ENCODE measurements at regions not wholly inside any gene's neighbourhood (a gene's known extent, or its start where the extent isn't known, plus 50 kb on each side); places are given as distances from the start of the nearest gene placed in this dataset.
A peak's percentile ranks its signal among the peaks of the same experiment; 100 is the strongest.

DNA sequence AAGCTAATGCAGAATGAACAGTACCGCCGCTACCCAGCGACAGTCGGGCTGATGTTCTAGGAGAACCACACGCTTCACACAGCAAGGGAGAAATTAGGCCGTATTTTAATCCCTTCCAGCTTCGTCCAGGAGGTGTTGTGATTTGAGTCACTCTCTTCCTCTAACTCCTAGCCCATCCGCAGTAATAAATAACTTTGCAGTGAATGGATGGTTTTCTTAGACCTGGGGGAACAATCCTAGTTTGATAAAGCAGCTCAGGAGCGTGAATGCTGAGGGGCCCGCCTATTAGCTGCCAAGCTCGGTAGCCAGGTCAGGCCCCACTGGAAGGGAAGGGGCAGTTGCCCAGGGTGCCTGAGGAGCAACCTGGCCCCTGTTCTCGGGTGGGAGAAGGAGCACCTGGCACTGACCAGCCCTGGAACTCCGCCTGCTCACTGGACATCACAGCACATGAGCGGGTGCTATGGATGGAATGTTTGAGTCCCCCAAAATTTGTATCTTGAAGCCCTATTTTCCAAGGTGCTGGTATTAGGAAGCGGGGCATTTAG is 146.0 kb upstream of the AFDN start:
- TF ChIP-seq, protein P1, sequence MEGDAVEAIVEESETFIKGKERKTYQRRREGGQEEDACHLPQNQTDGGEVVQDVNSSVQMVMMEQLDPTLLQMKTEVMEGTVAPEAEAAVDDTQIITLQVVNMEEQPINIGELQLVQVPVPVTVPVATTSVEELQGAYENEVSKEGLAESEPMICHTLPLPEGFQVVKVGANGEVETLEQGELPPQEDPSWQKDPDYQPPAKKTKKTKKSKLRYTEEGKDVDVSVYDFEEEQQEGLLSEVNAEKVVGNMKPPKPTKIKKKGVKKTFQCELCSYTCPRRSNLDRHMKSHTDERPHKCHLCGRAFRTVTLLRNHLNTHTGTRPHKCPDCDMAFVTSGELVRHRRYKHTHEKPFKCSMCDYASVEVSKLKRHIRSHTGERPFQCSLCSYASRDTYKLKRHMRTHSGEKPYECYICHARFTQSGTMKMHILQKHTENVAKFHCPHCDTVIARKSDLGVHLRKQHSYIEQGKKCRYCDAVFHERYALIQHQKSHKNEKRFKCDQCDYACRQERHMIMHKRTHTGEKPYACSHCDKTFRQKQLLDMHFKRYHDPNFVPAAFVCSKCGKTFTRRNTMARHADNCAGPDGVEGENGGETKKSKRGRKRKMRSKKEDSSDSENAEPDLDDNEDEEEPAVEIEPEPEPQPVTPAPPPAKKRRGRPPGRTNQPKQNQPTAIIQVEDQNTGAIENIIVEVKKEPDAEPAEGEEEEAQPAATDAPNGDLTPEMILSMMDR (conservative IDR thresholded peaks at IDR 0.05) = no peak
- H3K9me3 Mint-ChIP-seq = no peaks in the 10 kb centered on the region
- no peak overlapping the region for H3K27ac Mint-ChIP-seq (ENCODE audit: unreplicated experiment)
- H3K27me3 Mint-ChIP-seq (ENCODE audit: low read depth) = peaks cover 58% of the 10 kb centered on the region
- no peaks in the 10 kb centered on the region for H3K36me3 Mint-ChIP-seq (ENCODE audit: low read depth)
- peak overlapping the region; percentile 22 for H3K4me3 Mint-ChIP-seq
- peaks cover 91% of the 10 kb centered on the region for H3K4me1 Mint-ChIP-seq
- no peak for DNase-seq (ENCODE audit: low read depth, low spot score)

DNA sequence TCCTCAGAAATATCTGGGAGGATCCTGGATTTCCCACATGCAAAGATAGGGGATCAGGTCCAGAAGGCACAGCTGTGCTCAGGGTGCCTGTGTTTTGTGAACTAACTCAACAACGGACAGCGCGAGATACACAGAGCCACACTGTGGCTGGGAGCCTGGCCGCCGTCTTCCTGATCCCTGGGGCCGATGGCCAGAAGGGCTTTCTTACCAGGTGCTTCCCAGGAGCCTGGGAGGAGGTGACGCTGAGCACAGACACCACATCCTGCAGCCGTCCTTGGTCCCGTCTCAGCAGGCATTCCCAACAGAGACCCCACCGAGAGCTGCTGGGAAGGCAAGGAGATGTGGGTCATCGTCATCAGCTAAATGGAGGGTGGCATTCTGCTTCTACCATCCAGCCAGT is 144.6 kb upstream of the AFDN start:
- H3K4me1 Mint-ChIP-seq = peaks cover 87% of the 10 kb centered on the region
- H3K36me3 Mint-ChIP-seq (ENCODE audit: low read depth) = no peaks in the 10 kb centered on the region
- peaks cover 66% of the 10 kb centered on the region for H3K27me3 Mint-ChIP-seq (ENCODE audit: low read depth)
- no peaks in the 10 kb centered on the region for H3K9me3 Mint-ChIP-seq
- H3K4me3 Mint-ChIP-seq = no peak overlapping the region
- H3K27ac Mint-ChIP-seq (ENCODE audit: unreplicated experiment) = no peak overlapping the region
- no peak for DNase-seq (ENCODE audit: low read depth, low spot score)
- TF ChIP-seq, protein P1 (conservative IDR thresholded peaks at IDR 0.05) = no peak

DNA sequence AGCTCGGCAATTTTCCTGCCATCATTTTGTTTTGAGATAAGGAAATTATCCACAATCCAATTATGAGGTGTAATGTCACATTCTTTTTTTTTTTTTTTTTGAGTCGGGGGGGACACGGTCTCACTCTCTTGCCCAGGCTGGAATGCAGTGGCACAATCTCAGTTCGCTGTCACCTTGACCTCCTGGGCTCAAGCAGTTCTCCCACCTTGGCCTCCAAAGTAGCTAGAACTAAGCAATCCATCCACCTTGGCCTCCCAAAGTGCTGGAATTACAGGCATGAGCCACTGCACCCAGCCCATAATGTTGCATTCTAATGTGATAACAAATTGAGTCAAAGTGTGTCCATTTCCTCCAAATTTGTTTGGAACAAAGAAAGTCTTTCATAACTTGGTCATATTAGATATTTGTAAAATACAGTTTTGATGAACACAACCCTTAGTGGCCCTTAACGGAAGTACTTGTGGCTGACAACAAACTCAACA is 144.1 kb upstream of the AFDN start:
- Mint-ChIP-seq H3K4me1 (peaks cover 86% of the 10 kb centered on the region), H3K36me3 (ENCODE audit: low read depth) (no peaks in the 10 kb centered on the region), H3K27me3 (ENCODE audit: low read depth) (peaks cover 69% of the 10 kb centered on the region), H3K27ac (ENCODE audit: unreplicated experiment) (peak overlapping the region; percentile 96), H3K4me3 (peak overlapping the region; percentile 81), H3K9me3 (no peaks in the 10 kb centered on the region)
- no peak for DNase-seq (ENCODE audit: low read depth, low spot score)
- TF ChIP-seq, protein P1 (conservative IDR thresholded peaks at IDR 0.05) = no peak

DNA sequence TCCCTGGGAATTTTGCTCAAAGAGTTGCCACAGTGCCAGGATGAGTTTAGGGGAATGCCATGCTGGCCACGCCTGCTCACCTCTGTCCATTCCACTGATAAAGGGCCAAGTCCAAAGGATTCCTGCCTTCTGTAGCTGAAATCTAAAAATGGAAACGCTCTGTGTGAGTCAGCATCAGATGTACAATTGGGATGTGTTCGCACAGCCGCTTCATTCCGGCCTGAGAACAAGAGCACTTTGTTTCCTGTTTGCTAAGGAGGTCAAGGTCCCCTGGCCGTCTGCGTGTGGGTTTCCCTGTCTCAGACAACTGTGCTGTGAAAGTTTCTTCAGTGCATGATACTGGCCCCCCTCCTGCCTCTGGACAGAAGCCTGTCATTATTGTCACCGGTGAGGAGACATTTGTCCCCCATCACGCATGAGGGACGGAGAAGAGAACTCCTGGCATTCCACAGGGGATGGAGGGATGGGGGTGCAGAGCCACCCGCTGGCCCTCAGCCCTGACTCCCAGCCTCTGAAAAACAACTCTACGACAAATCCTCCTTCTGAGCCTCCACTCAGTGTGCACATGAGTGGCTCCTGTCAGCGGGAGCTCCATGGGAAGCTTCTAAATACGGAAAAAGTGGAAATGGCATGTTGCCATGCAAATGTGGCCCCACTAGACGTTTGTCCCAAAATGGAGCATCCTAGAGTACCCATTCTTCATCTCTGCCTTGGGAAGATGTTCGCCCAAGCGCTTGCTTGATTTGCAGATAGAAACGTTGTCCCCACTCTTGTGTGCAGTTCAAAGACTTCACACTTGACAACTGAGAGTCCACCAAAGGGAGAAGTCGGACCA is 143.5 kb upstream of the AFDN start:
- Mint-ChIP-seq H3K27me3 (ENCODE audit: low read depth) (peaks cover 69% of the 10 kb centered on the region), H3K4me1 (peaks cover 80% of the 10 kb centered on the region), H3K27ac (ENCODE audit: unreplicated experiment) (peak overlapping the region; percentile 96), H3K36me3 (ENCODE audit: low read depth) (no peaks in the 10 kb centered on the region), H3K4me3 (peak overlapping the region; percentile 81), H3K9me3 (no peaks in the 10 kb centered on the region)
- TF ChIP-seq, protein P1 (conservative IDR thresholded peaks at IDR 0.05) = no peak
- peak; percentile 50 for DNase-seq (ENCODE audit: low read depth, low spot score)

DNA sequence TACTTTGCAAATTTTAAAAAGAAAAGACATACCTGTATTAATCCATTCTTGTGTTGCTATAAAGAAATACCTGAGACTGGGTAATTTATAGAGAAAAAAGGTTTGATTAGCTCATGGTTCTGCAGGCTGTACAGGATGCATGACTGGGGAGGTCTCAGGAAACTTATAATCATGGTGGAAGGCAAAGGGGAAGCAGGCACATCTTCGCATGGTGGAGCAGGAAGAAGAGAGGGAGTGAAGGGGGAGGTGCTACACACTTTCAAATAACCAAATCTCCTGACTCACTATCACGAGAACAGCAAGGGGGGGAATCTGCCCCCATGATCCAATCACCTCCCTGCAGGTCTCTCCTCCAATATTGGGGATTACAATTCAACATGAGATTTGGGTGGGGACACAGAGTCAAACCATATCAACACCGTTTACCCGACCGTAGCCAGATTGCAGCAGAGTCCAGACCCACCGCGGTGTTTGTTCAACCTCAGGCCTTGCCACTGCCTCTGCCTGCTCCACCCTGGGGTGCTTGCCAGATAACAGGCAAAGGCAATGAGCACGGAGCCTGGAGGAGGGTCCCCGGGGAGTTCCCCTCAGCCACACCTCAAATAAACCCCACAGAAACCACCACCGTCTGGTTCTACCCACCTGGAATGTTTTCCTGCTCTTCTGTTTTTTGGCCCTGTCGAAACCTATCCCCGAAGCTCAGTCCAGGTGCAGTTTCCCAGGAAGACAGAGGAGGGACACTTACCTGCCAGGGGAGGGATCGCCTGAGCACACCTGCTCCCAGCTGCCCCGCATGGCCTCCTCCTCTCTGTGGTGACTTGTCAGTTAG is 142.2 kb upstream of the AFDN start:
- no peak for DNase-seq (ENCODE audit: low read depth, low spot score)
- H3K36me3 Mint-ChIP-seq (ENCODE audit: low read depth) = no peaks in the 10 kb centered on the region
- H3K4me3 Mint-ChIP-seq = no peak overlapping the region
- H3K27ac Mint-ChIP-seq (ENCODE audit: unreplicated experiment) = peak overlapping the region; percentile 3
- no peaks in the 10 kb centered on the region for H3K9me3 Mint-ChIP-seq
- TF ChIP-seq, protein P1 (conservative IDR thresholded peaks at IDR 0.05) = no peak
- peaks cover 65% of the 10 kb centered on the region for H3K27me3 Mint-ChIP-seq (ENCODE audit: low read depth)
- H3K4me1 Mint-ChIP-seq = peaks cover 73% of the 10 kb centered on the region
